H7 (cell line): ENCODE measurements at regions not wholly inside any gene's neighbourhood (a gene's known extent, or its start where the extent isn't known, plus 50 kb on each side); places are given as distances from the start of the nearest gene placed in this dataset.
"Not testable (repeated sequence)": the region's sequence is repeated elsewhere in the genome, so short reads cannot be mapped to it uniquely, and the experiment has no call there.

Experiments
- DNase-seq: peaks from one replicate; pipeline ENCODE4 v3.0.0; 2012
- H3K27me3 ChIP-seq: 2 replicates; pipeline ENCODE4 v1.6.0; 2011; ENCODE audit warnings: mild to moderate bottlenecking, low read length; ENCODE audit not compliant: control insufficient read depth, insufficient read depth
- H3K36me3 ChIP-seq: replicated peaks from 2 replicates; pipeline ENCODE4 v1.5.1; 2011; ENCODE audit warnings: low read length; ENCODE audit not compliant: control insufficient read depth, insufficient read depth
- H3K4me3 ChIP-seq: 2 replicates; pipeline ENCODE4 v1.5.1; 2011; ENCODE audit warnings: low read depth, mild to moderate bottlenecking, control low read depth, low read length, moderate library complexity; ENCODE audit not compliant: insufficient read depth

GRCh38 chr5:104096451-104096850 lies 533.9 kb upstream of the NUDT12 start:
- Histone ChIP-seq H3K27me3 (no peaks in the 10 kb centered on the region), H3K4me3 (no peak overlapping the region), H3K36me3 (no peaks in the 10 kb centered on the region)
- no peak for DNase-seq

- H3K27me3 ChIP-seq, result no peaks in the 10 kb centered on the region
- H3K36me3 ChIP-seq, result no peaks in the 10 kb centered on the region
- DNase-seq, result no peak
- no peak overlapping the region for H3K4me3 ChIP-seq
Measured at GRCh38 chr5:104095527-104095926, 532.9 kb upstream of the NUDT12 start.

DNA sequence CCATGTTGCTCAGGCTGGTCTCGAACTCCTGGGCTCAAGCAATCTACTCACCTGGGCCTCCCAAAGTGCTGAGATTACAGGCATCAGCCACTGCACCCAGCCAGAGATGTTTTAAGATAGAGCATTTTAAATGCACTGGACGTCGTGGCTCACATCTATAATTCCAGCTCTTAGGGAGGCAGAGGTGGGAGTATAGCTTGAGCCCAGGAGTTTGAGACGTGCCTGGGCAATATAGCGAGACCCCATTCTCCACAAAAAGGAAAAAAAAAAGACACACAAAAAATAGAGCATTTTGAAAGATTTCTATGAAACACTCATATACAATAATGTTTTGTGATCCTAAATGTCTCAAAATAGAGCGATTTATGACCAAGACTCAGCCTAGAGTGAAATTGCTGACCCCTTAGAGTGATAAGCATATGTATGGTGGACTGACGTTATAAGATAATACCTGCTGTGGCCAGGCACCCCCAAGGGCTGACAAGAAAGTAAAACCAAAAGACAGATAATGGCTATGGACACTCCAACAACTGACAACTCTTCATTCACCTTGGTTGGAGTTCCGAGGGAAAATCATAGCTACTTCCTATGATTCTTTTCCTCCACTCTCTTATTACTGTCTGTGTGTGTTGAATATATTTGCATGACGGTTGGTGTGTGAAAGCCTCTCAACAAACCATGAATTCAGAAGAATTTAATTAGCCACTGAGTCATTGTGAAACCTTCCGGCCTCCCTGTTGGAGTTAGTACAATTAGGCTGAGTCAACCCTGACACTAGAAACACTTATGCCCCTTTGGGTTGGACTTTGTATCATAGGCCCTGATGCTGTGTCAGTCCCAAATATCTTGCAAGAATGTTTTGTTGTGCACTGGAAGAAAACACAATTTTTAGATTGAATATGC lies 526.5 kb upstream of the NUDT12 start:
- Histone ChIP-seq H3K36me3 (no peaks in the 10 kb centered on the region), H3K4me3 (no peak overlapping the region), H3K27me3 (no peaks in the 10 kb centered on the region)
- DNase-seq, result no peak

GRCh38 chr5:104084896-104085295 lies 522.3 kb upstream of the NUDT12 start:
- Histone ChIP-seq H3K4me3 (no peak overlapping the region), H3K36me3 (no peaks in the 10 kb centered on the region), H3K27me3 (no peaks in the 10 kb centered on the region)
- no peak for DNase-seq

DNA sequence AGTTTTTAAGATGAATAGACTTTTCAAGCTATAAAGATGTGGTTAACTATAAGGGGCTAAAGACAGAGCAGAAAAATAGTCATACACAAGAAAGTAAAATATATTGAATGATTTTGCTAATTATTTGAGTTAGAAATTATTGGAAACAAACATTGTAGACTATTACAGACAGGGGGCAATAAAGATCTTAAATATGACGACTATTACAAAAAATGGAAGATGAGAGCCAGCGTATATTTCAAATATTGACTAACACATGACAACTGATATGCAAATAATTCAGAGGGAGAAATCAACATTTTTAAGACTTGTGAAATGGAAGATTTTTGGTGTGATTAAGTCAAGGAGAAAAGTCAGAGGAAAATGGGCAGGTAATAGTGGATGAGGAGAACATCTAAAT lies 520.2 kb upstream of the NUDT12 start:
- DNase-seq, result no peak
- no peaks in the 10 kb centered on the region for H3K27me3 ChIP-seq
- no peak overlapping the region for H3K4me3 ChIP-seq
- H3K36me3 ChIP-seq, result no peaks in the 10 kb centered on the region

DNA sequence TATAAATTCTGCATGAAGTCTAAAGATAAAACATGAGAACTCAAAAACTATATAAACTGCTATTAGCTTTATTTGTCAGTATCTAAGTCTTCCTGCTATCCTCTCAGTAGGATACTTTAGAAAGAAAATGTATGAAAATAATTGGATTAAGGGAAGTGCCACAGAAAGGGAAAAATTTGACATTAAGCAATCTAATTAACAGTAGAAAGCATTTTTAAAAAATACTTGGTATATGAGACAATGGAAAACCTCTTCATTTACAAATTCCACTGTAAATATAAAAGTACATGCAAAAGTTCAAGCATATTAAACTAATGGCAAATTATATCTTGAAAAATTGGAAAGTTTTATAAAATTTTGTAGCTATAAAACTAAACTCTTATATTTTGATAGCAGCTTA lies 518.6 kb upstream of the NUDT12 start:
- Histone ChIP-seq H3K36me3 (no peaks in the 10 kb centered on the region), H3K27me3 (no peaks in the 10 kb centered on the region), H3K4me3 (no peak overlapping the region)
- no peak for DNase-seq

GRCh38 chr5:104080646-104081175 lies 518.1 kb upstream of the NUDT12 start:
- Histone ChIP-seq H3K36me3 (no peaks in the 10 kb centered on the region), H3K4me3 (no peak overlapping the region), H3K27me3 (no peaks in the 10 kb centered on the region)
- DNase-seq, result no peak

DNA sequence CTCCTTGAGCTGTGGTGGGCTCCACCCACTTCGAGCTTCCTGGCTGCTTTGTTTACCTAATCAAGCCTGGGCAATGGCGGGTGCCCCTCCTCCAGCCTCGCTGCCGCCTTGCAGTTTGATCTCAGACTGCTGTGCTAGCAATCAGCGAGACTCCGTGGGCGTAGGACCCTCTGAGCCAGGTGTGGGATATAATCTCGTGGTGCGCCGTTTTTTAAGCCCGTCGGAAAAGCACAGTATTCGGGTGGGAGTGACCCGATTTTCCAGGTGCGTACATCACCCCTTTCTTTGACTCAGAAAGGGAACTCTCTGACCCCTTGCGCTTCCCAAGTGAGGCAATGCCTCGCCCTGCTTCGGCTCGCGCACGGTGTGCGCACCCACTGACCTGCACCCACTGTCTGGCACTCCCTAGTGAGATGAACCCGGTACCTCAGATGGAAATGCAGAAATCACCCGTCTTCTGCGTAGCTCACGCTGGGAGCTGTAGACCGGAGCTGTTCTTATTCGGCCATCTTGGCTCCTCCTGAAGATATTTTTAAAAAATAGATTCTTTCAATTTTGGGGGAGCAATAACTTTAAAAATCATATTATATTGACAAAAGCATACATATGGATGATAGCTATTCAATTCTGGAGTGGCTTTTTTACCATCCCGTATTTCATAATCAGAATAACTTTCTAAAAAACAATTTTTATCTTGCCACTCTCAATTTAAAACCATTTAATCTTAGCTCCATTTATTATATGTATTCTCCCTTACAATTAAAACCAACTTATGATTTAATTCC lies 517.5 kb upstream of the NUDT12 start:
- H3K27me3 ChIP-seq, DNase-seq, H3K36me3 ChIP-seq, H3K4me3 ChIP-seq: not testable (repeated sequence)

DNA sequence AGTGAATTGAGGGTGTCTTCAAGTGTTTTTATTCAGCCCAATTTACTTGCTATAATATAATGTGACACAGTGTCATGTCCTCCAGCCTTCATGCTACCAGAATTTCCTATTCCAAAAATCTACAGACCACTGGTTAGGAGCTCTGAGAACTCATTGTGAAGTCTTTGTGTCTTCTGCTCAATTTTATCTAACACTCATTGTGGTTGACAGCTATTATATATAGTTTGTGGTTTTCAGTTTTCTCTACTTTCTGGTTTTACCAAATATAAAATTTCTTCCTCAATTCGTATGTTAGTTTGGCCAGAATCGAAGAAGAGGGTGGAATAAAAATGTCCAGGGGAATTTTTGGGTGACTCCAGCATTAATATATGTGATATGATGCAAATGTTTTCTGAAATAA lies 509.3 kb upstream of the NUDT12 start:
- no peak for DNase-seq
- Histone ChIP-seq H3K27me3 (no peaks in the 10 kb centered on the region), H3K36me3 (no peaks in the 10 kb centered on the region), H3K4me3 (no peak overlapping the region)

DNA sequence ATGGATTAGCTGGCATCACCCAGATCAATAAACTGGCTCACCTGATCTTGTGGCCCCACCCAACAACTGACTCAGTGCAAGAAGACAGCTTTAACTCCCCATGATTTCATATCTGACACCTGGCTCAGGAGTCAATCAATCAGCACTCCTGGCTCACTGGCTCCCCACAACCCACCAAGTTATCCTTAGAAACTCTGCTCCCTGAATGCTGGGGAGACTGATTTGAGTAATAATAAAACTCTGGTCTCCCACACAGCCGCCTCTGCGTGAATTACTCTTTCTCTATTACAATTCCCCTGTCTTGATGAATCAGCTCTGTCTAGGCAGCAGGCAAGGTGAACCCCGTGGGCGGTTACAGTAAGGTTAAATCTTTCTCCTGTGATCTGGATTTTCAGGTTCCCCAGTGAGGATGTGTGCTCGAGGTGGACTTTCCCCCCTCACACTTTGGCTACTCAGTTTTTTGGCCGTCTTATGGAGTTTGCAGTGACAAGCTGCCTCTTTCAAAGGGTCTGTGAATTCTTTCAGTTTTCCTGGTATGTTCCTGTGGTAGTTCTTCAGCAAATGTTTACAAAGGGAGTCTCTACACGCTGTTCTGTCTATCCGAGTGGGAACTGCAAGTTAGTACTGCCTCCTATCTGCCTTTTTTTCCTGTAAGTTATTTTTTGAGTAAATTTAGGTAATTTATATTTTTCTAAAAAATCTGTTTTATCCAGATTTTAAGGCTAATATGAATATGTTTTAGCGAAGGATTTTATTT lies 500.2 kb upstream of the NUDT12 start:
- no peaks in the 10 kb centered on the region for H3K36me3 ChIP-seq
- H3K27me3 ChIP-seq, result no peaks in the 10 kb centered on the region
- DNase-seq, result no peak
- no peak overlapping the region for H3K4me3 ChIP-seq

- DNase-seq, result no peak
- H3K4me3 ChIP-seq, result no peak overlapping the region
- no peaks in the 10 kb centered on the region for H3K36me3 ChIP-seq
- H3K27me3 ChIP-seq, result no peaks in the 10 kb centered on the region
Measured at GRCh38 chr5:104061707-104062106, 499.1 kb upstream of the NUDT12 start.

- H3K36me3 ChIP-seq, result no peaks in the 10 kb centered on the region
- no peak overlapping the region for H3K4me3 ChIP-seq
- H3K27me3 ChIP-seq, result no peaks in the 10 kb centered on the region
- no peak for DNase-seq
Measured at GRCh38 chr5:104053353-104053649, 490.7 kb upstream of the NUDT12 start.

DNA sequence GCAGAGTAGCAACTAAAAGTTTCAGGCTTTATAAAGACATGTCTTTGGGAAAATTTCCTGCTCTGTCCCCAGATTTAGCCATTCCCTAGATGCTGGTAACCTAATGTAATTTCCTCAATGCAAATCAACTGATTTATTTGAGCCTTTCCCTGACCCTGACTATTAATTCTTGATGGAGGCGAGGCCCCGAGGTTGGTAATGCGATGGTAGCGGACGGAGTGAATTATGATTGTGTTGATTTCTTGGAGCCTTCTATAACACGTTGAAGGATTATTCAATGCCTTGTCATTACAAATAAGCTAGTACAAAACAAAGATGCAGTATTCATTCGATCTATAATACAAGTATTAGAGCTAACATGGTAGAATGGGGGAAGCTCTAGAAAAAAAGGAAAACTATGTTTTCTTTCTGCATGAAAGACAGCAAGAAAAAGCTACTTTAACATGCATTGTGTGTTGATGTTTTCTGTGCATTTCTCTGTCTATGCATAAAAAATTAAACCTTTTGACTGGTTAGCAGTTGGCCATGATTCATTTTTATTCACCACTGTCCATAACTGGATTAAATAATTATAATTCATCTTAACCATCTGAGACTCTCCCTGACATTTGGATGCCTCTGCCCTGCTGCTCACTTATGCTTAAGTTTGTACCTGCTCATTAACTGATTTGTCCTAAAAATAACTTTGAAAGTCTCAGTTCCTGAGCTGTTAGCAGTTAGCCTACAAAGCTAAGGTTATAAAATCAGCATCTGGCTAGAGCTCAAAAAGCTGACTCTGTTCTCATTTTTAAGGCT lies 490.2 kb upstream of the NUDT12 start:
- Histone ChIP-seq H3K4me3 (no peak overlapping the region), H3K27me3 (no peaks in the 10 kb centered on the region), H3K36me3 (no peaks in the 10 kb centered on the region)
- no peak for DNase-seq

DNA sequence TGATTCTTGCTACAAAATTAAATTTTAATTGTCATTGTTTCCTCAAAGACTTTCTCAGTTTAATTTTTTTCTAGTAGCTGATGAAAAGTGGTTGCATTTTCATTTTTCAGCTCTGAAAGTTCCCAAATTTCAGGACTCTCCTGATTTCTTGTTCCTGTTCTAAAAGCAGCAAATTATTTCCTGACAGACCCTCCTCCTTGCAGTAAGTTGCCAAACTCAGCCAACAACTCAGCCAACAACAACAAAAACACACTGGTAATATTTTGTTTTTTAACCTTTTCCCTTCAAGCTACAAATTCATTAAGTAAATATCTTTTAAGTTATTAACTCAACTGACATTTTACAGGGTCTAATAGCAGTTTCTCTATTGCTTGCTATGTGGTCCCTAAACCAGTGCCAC lies 487.8 kb upstream of the NUDT12 start:
- no peaks in the 10 kb centered on the region for H3K36me3 ChIP-seq
- DNase-seq, result no peak

More for the DNA sequence above, 487.8 kb upstream of the NUDT12 start:
- Histone ChIP-seq H3K4me3 (no peak overlapping the region), H3K27me3 (no peaks in the 10 kb centered on the region)
